Uterus (tissue), 2 donors: ENCODE measurements at regions not wholly inside any gene's neighbourhood (a gene's known extent, or its start where the extent isn't known, plus 50 kb on each side); places are given as distances from the start of the nearest gene placed in this dataset.

Experiments
- POLR2A ChIP-seq, 2 donors: fragments of 450-650 bp; IDR thresholded peaks; one replicate each; pipeline ENCODE4 v1.6.1; 2016; ENCODE audit warnings: antibody characterized with exemption in 2 of 2, mild to moderate bottlenecking in 1 of 2, moderate library complexity in 1 of 2
- TF ChIP-seq, protein P1 (sequence below), 4 experiments: fragments of 200-600 bp in 2 of 4; fragments of 450-650 bp in 2 of 4; sonication (generic) in 2 of 4; IDR thresholded peaks; one replicate each; pipeline ENCODE4 v1.5.1; 2016 to 2019; ENCODE audit warnings: antibody characterized with exemption in 4 of 4, mild to moderate bottlenecking in 2 of 4, moderate library complexity in 1 of 4

DNA sequence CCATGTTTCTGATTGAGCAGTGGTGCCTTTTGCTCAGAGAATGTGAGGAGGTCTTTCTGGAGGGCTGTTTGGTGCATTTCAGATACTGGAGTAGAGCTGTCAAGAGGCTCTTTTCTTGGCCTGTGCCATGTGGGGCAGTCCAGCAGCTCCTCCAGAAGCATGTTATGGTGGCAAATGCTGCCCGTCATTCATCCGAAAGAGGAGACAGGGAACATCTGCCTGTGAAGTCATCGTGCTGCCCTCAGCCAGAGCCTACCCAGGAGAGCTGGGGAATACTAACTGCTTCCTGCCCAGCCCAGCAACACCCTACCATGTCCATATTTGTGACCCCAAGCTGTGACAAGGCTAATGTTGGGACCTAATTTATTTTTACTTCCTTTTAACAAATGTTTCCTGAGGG lies 82.2 kb upstream of the SLC6A6 start:
- TF ChIP-seq, protein P1, sequence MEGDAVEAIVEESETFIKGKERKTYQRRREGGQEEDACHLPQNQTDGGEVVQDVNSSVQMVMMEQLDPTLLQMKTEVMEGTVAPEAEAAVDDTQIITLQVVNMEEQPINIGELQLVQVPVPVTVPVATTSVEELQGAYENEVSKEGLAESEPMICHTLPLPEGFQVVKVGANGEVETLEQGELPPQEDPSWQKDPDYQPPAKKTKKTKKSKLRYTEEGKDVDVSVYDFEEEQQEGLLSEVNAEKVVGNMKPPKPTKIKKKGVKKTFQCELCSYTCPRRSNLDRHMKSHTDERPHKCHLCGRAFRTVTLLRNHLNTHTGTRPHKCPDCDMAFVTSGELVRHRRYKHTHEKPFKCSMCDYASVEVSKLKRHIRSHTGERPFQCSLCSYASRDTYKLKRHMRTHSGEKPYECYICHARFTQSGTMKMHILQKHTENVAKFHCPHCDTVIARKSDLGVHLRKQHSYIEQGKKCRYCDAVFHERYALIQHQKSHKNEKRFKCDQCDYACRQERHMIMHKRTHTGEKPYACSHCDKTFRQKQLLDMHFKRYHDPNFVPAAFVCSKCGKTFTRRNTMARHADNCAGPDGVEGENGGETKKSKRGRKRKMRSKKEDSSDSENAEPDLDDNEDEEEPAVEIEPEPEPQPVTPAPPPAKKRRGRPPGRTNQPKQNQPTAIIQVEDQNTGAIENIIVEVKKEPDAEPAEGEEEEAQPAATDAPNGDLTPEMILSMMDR (IDR thresholded peaks at IDR 0.05): no peak
- TF ChIP-seq POLR2A (IDR thresholded peaks at IDR 0.05): no peak
